NT2/D1 (cell line): ENCODE measurements at regions not wholly inside any gene's neighbourhood (a gene's known extent, or its start where the extent isn't known, plus 50 kb on each side); places are given as distances from the start of the nearest gene placed in this dataset.

Experiments
- SUZ12 ChIP-seq: IDR thresholded peaks from 2 replicates; pipeline ENCODE4 v1.6.1; 2011; ENCODE audit not compliant: insufficient read length, insufficient read depth; ENCODE audit errors: extremely low read depth
- YY1 ChIP-seq: IDR thresholded peaks from 2 replicates; pipeline ENCODE4 v1.6.1; 2011; ENCODE audit not compliant: insufficient read length, insufficient read depth
- ZNF274 ChIP-seq: IDR thresholded peaks from 2 replicates; pipeline ENCODE4 v1.6.1; 2011; ENCODE audit warnings: mild to moderate bottlenecking, low read depth, low read length

GRCh38 chr3:28612232-28612631 is 263.6 kb upstream of the AZI2 start:
- TF ChIP-seq YY1 (no peak), ZNF274 (no peak), SUZ12 (no peak)
